Erythroblast (primary cell): ENCODE measurements at regions not wholly inside any gene's neighbourhood (a gene's known extent, or its start where the extent isn't known, plus 50 kb on each side); places are given as distances from the start of the nearest gene placed in this dataset.

ENCODE experiments used
- GATA1 ChIP-seq: IDR thresholded peaks from 2 replicates; pipeline ENCODE4 v1.6.1; 2011; ENCODE audit warnings: low read depth, mild to moderate bottlenecking, control low read depth, low read length, moderate library complexity
- POLR2A ChIP-seq: IDR thresholded peaks from 2 replicates; pipeline ENCODE4 v1.6.1; 2011; ENCODE audit warnings: mild to moderate bottlenecking, low read length

- TF ChIP-seq POLR2A (no peak), GATA1 (no peak)
Measured at GRCh38 chr3:8204331-8204730, 297.3 kb upstream of the LMCD1 start.
